ENCODE measurements at regions not wholly inside any gene's neighbourhood (a gene's known extent, or its start where the extent isn't known, plus 50 kb on each side); places are given as distances from the start of the nearest gene placed in this dataset.

DNA sequence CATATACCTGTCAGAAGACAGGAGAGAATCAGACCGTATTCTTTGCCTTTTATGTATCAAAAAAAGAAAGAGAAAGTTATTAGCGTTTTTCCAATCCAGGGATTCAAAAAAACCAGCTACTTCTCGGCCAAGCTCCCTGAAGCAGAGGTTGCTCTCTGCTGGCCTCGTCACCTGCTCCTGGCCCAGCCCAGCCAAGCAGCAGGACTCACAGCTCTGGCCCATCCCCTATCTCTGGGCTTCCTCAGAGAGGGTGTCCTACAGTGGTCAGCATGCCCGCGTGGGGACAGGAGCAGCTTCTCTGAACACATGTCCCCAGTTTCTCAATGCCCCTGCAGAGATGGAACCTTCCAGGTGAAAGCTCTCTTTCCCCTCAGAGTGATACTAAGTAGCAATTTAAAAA is 209.0 kb downstream of the URI1 start:
- intact Hi-C loops (cut with DNase I), result no loop called here
- H3K27ac ChIP-seq, result no peak overlapping the region
- ATAC-seq (no peak), DNase-seq (no peak)
- no peak overlapping the region for H3K4me3 ChIP-seq
- H3K27me3 ChIP-seq, result peaks cover 0 to 24% of the 10 kb centered on the region in 2 donors
- TF ChIP-seq, protein P1, sequence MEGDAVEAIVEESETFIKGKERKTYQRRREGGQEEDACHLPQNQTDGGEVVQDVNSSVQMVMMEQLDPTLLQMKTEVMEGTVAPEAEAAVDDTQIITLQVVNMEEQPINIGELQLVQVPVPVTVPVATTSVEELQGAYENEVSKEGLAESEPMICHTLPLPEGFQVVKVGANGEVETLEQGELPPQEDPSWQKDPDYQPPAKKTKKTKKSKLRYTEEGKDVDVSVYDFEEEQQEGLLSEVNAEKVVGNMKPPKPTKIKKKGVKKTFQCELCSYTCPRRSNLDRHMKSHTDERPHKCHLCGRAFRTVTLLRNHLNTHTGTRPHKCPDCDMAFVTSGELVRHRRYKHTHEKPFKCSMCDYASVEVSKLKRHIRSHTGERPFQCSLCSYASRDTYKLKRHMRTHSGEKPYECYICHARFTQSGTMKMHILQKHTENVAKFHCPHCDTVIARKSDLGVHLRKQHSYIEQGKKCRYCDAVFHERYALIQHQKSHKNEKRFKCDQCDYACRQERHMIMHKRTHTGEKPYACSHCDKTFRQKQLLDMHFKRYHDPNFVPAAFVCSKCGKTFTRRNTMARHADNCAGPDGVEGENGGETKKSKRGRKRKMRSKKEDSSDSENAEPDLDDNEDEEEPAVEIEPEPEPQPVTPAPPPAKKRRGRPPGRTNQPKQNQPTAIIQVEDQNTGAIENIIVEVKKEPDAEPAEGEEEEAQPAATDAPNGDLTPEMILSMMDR (IDR thresholded peaks at IDR 0.05), result no peak
- H3K36me3 ChIP-seq, result no peaks in the 10 kb centered on the region
- no peaks in the 10 kb centered on the region for H3K4me1 ChIP-seq
- H3K9me3 ChIP-seq, result no peaks in the 10 kb centered on the region

DNA sequence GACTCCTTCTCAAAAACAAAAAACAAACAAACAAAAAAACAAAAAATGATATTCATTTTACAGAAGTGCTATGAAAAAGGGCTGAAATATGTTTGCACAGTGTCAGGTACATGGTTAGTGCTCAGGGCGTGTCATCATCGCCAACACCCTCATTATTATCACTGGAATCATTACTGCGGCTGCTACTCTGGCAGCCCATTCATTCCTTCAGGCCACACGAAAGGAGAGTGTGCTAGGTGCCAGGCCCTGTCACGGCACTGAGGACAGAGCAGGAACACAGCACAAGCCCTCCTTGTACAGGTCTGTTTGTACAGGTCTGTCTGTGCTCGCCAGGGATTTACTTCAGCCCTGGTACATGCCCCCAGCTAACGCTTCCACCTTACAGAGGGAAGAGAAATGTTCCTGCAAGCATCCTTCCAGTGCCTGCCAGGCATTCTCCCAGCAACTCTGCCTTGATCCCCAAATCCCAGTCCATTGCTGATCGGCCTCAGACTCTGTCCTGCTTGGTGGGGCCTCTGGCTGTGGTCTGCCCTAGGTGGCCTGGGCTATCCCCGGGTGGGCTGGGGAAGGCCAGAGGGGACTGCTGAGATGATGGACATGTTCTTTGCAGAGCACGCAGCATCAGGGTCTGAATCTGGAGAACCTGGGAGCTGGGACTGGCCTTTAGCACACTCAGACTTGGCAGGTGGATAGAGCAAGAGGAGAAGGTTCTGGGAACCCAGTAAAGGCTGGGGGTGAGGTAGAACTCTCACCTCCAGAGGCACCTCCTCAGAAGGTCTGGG is 210.7 kb downstream of the URI1 start:
- Histone ChIP-seq H3K36me3 (no peaks in the 10 kb centered on the region), H3K27me3 (peaks cover 0 to 30% of the 10 kb centered on the region in 2 donors), H3K4me3 (no peak overlapping the region), H3K9me3 (no peaks in the 10 kb centered on the region), H3K27ac (no peak overlapping the region), H3K4me1 (no peaks in the 10 kb centered on the region)
- TF ChIP-seq, protein P1 (IDR thresholded peaks at IDR 0.05), result no peak
- DNase-seq (no peak), ATAC-seq (no peak)
- intact Hi-C loops (cut with DNase I), result no loop called here

- TF ChIP-seq, protein P1 (IDR thresholded peaks at IDR 0.05), result no peak
- Histone ChIP-seq H3K4me3 (no peak overlapping the region), H3K9me3 (no peaks in the 10 kb centered on the region), H3K27ac (no peak overlapping the region), H3K36me3 (no peaks in the 10 kb centered on the region), H3K4me1 (no peaks in the 10 kb centered on the region), H3K27me3 (peaks cover 0 to 30% of the 10 kb centered on the region in 2 donors)
- intact Hi-C loops (cut with DNase I), result no loop called here
- ATAC-seq (no peak), DNase-seq (no peak)
Measured at GRCh38 chr19:30153326-30154210, 211.5 kb downstream of the URI1 start.

- Histone ChIP-seq H3K4me3 (no peak overlapping the region), H3K27ac (no peak overlapping the region), H3K27me3 (peaks cover 0 to 30% of the 10 kb centered on the region in 2 donors), H3K4me1 (no peaks in the 10 kb centered on the region), H3K9me3 (no peaks in the 10 kb centered on the region), H3K36me3 (no peaks in the 10 kb centered on the region)
- intact Hi-C loops (cut with DNase I), result no loop called here
- TF ChIP-seq, protein P1 (IDR thresholded peaks at IDR 0.05), result no peak
- no peak for ATAC-seq
- DNase-seq, result no peak
Measured at GRCh38 chr19:30154410-30154809, 212.4 kb downstream of the URI1 start.
